CD1c-positive myeloid dendritic cell (primary cell): ENCODE measurements at regions not wholly inside any gene's neighbourhood (a gene's known extent, or its start where the extent isn't known, plus 50 kb on each side); places are given as distances from the start of the nearest gene placed in this dataset.
"Not testable (repeated sequence)": the region's sequence is repeated elsewhere in the genome, so short reads cannot be mapped to it uniquely, and the experiment has no call there.

ENCODE experiments used
- DNase-seq: peaks from one replicate; pipeline ENCODE4 v3.0.0-alpha.2; 2016; ENCODE audit errors: extremely low spot score

GRCh38 chr1:55876276-55877060 is 661.3 kb upstream of the USP24 start:
- no peak for DNase-seq

- no peak for DNase-seq
Observed at GRCh38 chr1:55870106-55870505, 654.9 kb upstream of the USP24 start.

- no peak for DNase-seq
Observed at GRCh38 chr1:55869065-55869464, 653.9 kb upstream of the USP24 start.

- DNase-seq, result no peak
Observed at GRCh38 chr1:55868026-55868425, 652.9 kb upstream of the USP24 start.

GRCh38 chr1:55867304-55867843 is 652.2 kb upstream of the USP24 start:
- no peak for DNase-seq

- DNase-seq, result not testable (repeated sequence)
Observed at GRCh38 chr1:55865778-55866177, 650.6 kb upstream of the USP24 start.

- no peak for DNase-seq
Observed at GRCh38 chr1:55864251-55864650, 649.1 kb upstream of the USP24 start.

GRCh38 chr1:55861676-55862340 is 646.6 kb upstream of the USP24 start:
- DNase-seq, result no peak

- no peak for DNase-seq
Observed at GRCh38 chr1:55860798-55861519, 645.8 kb upstream of the USP24 start.

- no peak for DNase-seq
Observed at GRCh38 chr1:55860326-55860725, 645.2 kb upstream of the USP24 start.

- DNase-seq, result no peak
Observed at GRCh38 chr1:55854911-55855310, 639.7 kb upstream of the USP24 start.

GRCh38 chr1:55848906-55849305 is 633.7 kb upstream of the USP24 start:
- no peak for DNase-seq

GRCh38 chr1:55846051-55846450 is 630.9 kb upstream of the USP24 start:
- DNase-seq, result no peak

- DNase-seq, result no peak
Observed at GRCh38 chr1:55844322-55844721, 629.2 kb upstream of the USP24 start.

GRCh38 chr1:55839626-55840025 is 624.5 kb upstream of the USP24 start:
- DNase-seq, result no peak

GRCh38 chr1:55839221-55839620 is 624.1 kb upstream of the USP24 start:
- no peak for DNase-seq

- DNase-seq, result no peak
Observed at GRCh38 chr1:55836086-55836485, 620.9 kb upstream of the USP24 start.

GRCh38 chr1:55833529-55834091 is 618.4 kb upstream of the USP24 start:
- DNase-seq, result no peak

- DNase-seq, result no peak
Observed at GRCh38 chr1:55831759-55832158, 616.6 kb upstream of the USP24 start.

GRCh38 chr1:55828044-55828443 is 612.9 kb upstream of the USP24 start:
- DNase-seq, result no peak

- no peak for DNase-seq
Observed at GRCh38 chr1:55827350-55827749, 612.2 kb upstream of the USP24 start.
